ENCODE measurements at regions not wholly inside any gene's neighbourhood (a gene's known extent, or its start where the extent isn't known, plus 50 kb on each side); places are given as distances from the start of the nearest gene placed in this dataset.

- H3K36me3 Mint-ChIP-seq (ENCODE audit: low read depth) = no peaks in the 10 kb centered on the region
- ChIA-PET CTCF (no interaction called here), POLR2A (no interaction called here)
- H3K9me3 Mint-ChIP-seq (ENCODE audit: insufficient read depth) = no peaks in the 10 kb centered on the region
- H3K27me3 Mint-ChIP-seq (ENCODE audit: low read depth) = no peaks in the 10 kb centered on the region
- DNase-seq (no peak), ATAC-seq (no peak)
- H3K27ac Mint-ChIP-seq = no peak overlapping the region
- no peaks in the 10 kb centered on the region for H3K4me1 Mint-ChIP-seq (ENCODE audit: low read depth)
- no peak overlapping the region for H3K4me3 Mint-ChIP-seq
These were observed 189.1 kb downstream of the INHBB start for GRCh38 chr2:120535081-120535480.

GRCh38 chr2:120536141-120536540 is 190.2 kb downstream of the INHBB start:
- no peak overlapping the region for H3K4me3 Mint-ChIP-seq
- no peaks in the 10 kb centered on the region for H3K36me3 Mint-ChIP-seq (ENCODE audit: low read depth)
- H3K27ac Mint-ChIP-seq = no peak overlapping the region
- no peaks in the 10 kb centered on the region for H3K9me3 Mint-ChIP-seq (ENCODE audit: insufficient read depth)
- no peaks in the 10 kb centered on the region for H3K4me1 Mint-ChIP-seq (ENCODE audit: low read depth)
- ChIA-PET CTCF (no interaction called here), POLR2A (no interaction called here)
- no peaks in the 10 kb centered on the region for H3K27me3 Mint-ChIP-seq (ENCODE audit: low read depth)
- DNase-seq (no peak), ATAC-seq (no peak)

DNA sequence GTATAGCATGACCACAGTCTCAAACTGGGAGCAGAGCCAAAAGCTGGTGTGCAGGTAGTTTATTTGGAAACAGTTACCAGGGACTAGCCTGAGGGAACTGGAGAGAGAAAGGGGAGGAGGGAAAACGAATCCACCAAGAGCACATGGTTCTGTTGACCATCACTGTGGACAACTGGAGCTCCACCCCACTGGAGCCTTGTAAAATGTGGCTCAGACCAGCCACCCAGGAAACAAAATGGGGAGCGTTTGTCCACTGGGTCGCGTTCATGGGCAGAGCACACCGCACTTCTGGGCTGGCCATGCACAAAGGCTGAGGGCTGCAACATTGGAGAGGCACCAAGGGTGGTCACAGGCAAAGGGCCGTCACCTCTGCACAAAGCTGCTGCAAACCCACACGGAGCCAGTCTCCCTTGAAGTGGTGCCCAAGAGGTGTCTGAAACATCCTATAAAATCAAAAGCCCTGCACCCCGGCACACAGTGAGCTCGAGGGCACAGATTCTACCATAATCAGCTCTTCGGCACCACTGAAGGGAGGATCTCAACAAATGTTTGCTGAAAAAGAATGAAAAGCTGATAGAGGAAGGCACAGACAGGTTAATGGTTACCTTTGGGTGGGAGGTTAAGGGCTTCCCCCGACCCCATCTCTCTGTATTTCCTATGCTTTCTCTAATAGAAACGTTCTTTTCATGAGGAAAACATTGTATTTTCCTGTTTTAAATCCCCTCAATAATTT is 192.9 kb downstream of the INHBB start:
- ATAC-seq (no peak), DNase-seq (no peak)
- Mint-ChIP-seq H3K27me3 (ENCODE audit: low read depth) (no peaks in the 10 kb centered on the region), H3K4me3 (no peak overlapping the region), H3K36me3 (ENCODE audit: low read depth) (no peaks in the 10 kb centered on the region), H3K27ac (no peak overlapping the region), H3K9me3 (ENCODE audit: insufficient read depth) (no peaks in the 10 kb centered on the region), H3K4me1 (ENCODE audit: low read depth) (no peaks in the 10 kb centered on the region)
- POLR2A ChIA-PET = no interaction called here
- CTCF ChIA-PET = no interaction called here

- Mint-ChIP-seq H3K27me3 (ENCODE audit: low read depth) (no peaks in the 10 kb centered on the region), H3K4me1 (ENCODE audit: low read depth) (no peaks in the 10 kb centered on the region), H3K27ac (no peak overlapping the region), H3K36me3 (ENCODE audit: low read depth) (no peaks in the 10 kb centered on the region), H3K9me3 (ENCODE audit: insufficient read depth) (no peaks in the 10 kb centered on the region), H3K4me3 (no peak overlapping the region)
- ATAC-seq (no peak), DNase-seq (no peak)
- ChIA-PET POLR2A (no interaction called here), CTCF (no interaction called here)
These were observed 193.5 kb downstream of the INHBB start for GRCh38 chr2:120539424-120539936.

GRCh38 chr2:120539937-120540718 is 194.2 kb downstream of the INHBB start:
- H3K36me3 Mint-ChIP-seq (ENCODE audit: low read depth) = no peaks in the 10 kb centered on the region
- no peak overlapping the region for H3K27ac Mint-ChIP-seq
- ChIA-PET POLR2A (no interaction called here), CTCF (no interaction called here)
- no peaks in the 10 kb centered on the region for H3K9me3 Mint-ChIP-seq (ENCODE audit: insufficient read depth)
- DNase-seq (no peak), ATAC-seq (no peak)
- no peaks in the 10 kb centered on the region for H3K27me3 Mint-ChIP-seq (ENCODE audit: low read depth)
- H3K4me1 Mint-ChIP-seq (ENCODE audit: low read depth) = no peaks in the 10 kb centered on the region
- no peak overlapping the region for H3K4me3 Mint-ChIP-seq

DNA sequence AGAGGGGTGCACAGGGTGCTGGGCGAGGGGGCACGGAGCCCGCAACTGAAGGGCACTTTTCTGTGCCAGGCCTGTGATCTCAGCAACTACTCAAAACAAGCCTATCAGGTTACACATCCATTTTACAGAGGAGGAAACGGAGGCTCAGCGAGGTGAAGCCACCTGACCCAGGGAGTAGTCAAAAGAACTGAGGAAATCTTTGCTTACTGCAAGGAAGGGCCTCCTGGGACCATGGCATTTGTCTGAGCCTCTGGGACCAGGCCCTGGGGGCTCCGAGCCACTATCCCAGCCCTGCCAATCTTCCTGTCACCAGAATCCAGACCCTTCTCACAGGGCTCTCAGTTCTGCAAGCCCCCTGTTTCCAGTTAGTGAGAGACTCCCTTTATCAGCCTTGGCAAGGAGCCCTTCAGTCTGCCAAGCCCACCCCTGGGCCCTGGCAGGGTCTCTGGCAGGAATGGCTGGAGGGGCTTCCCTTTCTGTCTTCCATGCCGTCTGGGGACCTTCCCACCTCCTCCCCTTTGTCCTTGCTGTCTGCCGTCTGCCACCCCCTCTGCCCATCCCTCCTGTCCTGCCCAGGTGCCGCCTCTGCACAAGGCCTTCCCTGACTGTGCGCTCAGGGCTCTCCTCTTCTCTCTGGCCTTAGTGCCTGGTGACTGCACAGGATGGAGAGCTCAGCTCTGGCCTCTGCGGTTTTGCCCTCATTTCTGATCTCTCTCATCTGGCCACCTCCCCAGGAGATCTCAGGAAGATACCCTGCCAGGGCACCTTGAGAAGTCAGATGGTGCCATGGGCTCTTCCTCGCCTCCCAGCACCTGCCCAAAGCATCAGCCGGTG is 194.7 kb upstream of the GLI2 start:
- ChIA-PET POLR2A (no interaction called here), CTCF (no interaction called here)
- Mint-ChIP-seq H3K4me3 (no peak overlapping the region), H3K36me3 (ENCODE audit: low read depth) (no peaks in the 10 kb centered on the region), H3K9me3 (ENCODE audit: insufficient read depth) (no peaks in the 10 kb centered on the region), H3K27me3 (ENCODE audit: low read depth) (peaks cover 3% of the 10 kb centered on the region), H3K27ac (no peak overlapping the region), H3K4me1 (ENCODE audit: low read depth) (no peaks in the 10 kb centered on the region)
- DNase-seq = no peak
- no peak for ATAC-seq

DNA sequence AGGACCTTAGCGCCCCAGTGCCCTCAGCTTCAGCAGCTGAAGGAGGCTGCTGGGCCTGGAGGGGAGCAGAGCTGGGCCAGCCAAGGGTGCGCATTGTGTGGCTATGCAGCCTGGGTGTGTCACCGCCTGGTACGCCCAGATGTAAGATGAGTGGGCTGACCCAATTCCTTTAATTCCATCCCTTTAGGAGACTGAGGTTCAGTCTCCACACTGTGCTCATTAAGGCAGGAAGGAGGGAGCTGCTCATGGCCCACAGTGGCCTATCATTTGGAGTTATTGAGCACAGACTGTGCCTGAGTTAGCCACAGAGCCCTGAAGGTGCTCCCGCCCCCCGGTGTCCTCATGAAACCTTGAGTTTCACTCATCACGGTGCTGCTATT is 194.1 kb upstream of the GLI2 start:
- ATAC-seq (no peak), DNase-seq (no peak)
- H3K4me1 Mint-ChIP-seq (ENCODE audit: low read depth) = no peaks in the 10 kb centered on the region
- H3K27ac Mint-ChIP-seq = no peak overlapping the region
- no peaks in the 10 kb centered on the region for H3K36me3 Mint-ChIP-seq (ENCODE audit: low read depth)
- ChIA-PET CTCF (no interaction called here), POLR2A (no interaction called here)
- H3K9me3 Mint-ChIP-seq (ENCODE audit: insufficient read depth) = no peaks in the 10 kb centered on the region
- H3K27me3 Mint-ChIP-seq (ENCODE audit: low read depth) = peaks cover 3% of the 10 kb centered on the region
- no peak overlapping the region for H3K4me3 Mint-ChIP-seq

GRCh38 chr2:120541972-120542670 is 193.5 kb upstream of the GLI2 start:
- Mint-ChIP-seq H3K4me1 (ENCODE audit: low read depth) (no peaks in the 10 kb centered on the region), H3K36me3 (ENCODE audit: low read depth) (no peaks in the 10 kb centered on the region), H3K4me3 (no peak overlapping the region), H3K9me3 (ENCODE audit: insufficient read depth) (no peaks in the 10 kb centered on the region), H3K27me3 (ENCODE audit: low read depth) (peaks cover 3% of the 10 kb centered on the region), H3K27ac (no peak overlapping the region)
- ChIA-PET POLR2A (no interaction called here), CTCF (no interaction called here)
- no peak for ATAC-seq
- no peak for DNase-seq

- Mint-ChIP-seq H3K36me3 (ENCODE audit: low read depth) (no peaks in the 10 kb centered on the region), H3K9me3 (ENCODE audit: insufficient read depth) (no peaks in the 10 kb centered on the region), H3K4me3 (no peak overlapping the region), H3K4me1 (ENCODE audit: low read depth) (no peaks in the 10 kb centered on the region), H3K27ac (no peak overlapping the region), H3K27me3 (ENCODE audit: low read depth) (peaks cover 3% of the 10 kb centered on the region)
- DNase-seq (no peak), ATAC-seq (no peak)
- ChIA-PET CTCF (no interaction called here), POLR2A (no interaction called here)
These were observed 192.6 kb upstream of the GLI2 start for GRCh38 chr2:120542911-120543527.

DNA sequence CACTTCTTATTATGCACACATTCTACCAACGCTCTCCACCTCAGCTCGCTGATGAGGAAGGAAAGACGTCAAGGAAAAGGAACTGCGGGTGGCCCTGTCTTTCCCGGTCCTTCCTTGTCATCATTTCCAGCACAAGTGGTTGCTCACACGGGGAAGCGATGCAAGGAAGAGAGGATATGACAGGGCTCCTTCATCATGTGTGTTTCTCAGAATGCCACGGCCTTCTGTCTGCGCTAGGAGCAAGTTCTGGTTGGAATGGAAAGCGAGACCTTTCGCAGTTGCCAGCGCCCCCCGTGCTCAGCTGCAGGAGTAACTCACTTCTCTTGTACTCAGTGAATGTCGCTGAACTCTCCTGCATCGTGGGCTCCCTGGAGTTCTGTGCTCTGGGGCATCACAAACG is 191.8 kb upstream of the GLI2 start:
- POLR2A ChIA-PET = no interaction called here
- no peaks in the 10 kb centered on the region for H3K9me3 Mint-ChIP-seq (ENCODE audit: insufficient read depth)
- peaks cover 3% of the 10 kb centered on the region for H3K27me3 Mint-ChIP-seq (ENCODE audit: low read depth)
- no peak overlapping the region for H3K4me3 Mint-ChIP-seq
- H3K36me3 Mint-ChIP-seq (ENCODE audit: low read depth) = no peaks in the 10 kb centered on the region
- CTCF ChIA-PET = no interaction called here
- H3K27ac Mint-ChIP-seq = no peak overlapping the region
- no peak for DNase-seq
- ATAC-seq = no peak
- H3K4me1 Mint-ChIP-seq (ENCODE audit: low read depth) = no peaks in the 10 kb centered on the region

- POLR2A ChIA-PET = no interaction called here
- Mint-ChIP-seq H3K36me3 (ENCODE audit: low read depth) (no peaks in the 10 kb centered on the region), H3K27me3 (ENCODE audit: low read depth) (peaks cover 3% of the 10 kb centered on the region), H3K4me3 (no peak overlapping the region), H3K27ac (no peak overlapping the region), H3K4me1 (ENCODE audit: low read depth) (no peaks in the 10 kb centered on the region), H3K9me3 (ENCODE audit: insufficient read depth) (no peaks in the 10 kb centered on the region)
- ATAC-seq (no peak), DNase-seq (no peak)
- CTCF ChIA-PET = interaction anchor here (0.8 kb wide), 1 partner anchor 9 kb away, joined by 3 read pairs; no protein-coding TSS in a partner anchor
These were observed 191.1 kb upstream of the GLI2 start for GRCh38 chr2:120544522-120544921.
